SK-N-SH (cell line): ENCODE measurements at regions not wholly inside any gene's neighbourhood (a gene's known extent, or its start where the extent isn't known, plus 50 kb on each side); places are given as distances from the start of the nearest gene placed in this dataset.

Source experiments
- CTCF ChIA-PET: fragments of 300-600, 350-600 bp; formaldehyde crosslinking; extraction: SDS; loops from one replicate; lab custom pipeline; 2021; lab: Yijun Ruan, JAX
- POLR2A ChIA-PET: fragments of 350-600 bp; sonication (Branson Sonifier 250); formaldehyde crosslinking; extraction: SDS; loops from one replicate; lab custom pipeline; 2020; ENCODE audit warnings: antibody characterized with exemption, inconsistent platforms; lab: Yijun Ruan, JAX
- DNase-seq: peaks from one replicate; pipeline ENCODE4 v3.0.0; 2012
- H2AFZ ChIP-seq: fragments of 200-600 bp; sonication (generic); 2 replicates; pipeline ENCODE4 v1.8.1; 2016; ENCODE audit warnings: antibody characterized with exemption, mild to moderate bottlenecking, low read depth
- H3F3A ChIP-seq: fragments of 200-600 bp; sonication (generic); replicated peaks from 2 replicates; pipeline ENCODE3; 2016; ENCODE audit warnings: antibody characterized with exemption, mild to moderate bottlenecking; ENCODE audit not compliant: insufficient read depth
- H3K27ac ChIP-seq, 2 experiments: fragments of 200-500 bp in 1 of 2; fragments of 200-600 bp in 1 of 2; sonication (Bioruptor generic) in 1 of 2; sonication (generic), shearing (Covaris generic) in 1 of 2; 2 replicates each; pipeline versions ENCODE4 v1.5.1 to v1.6.1; 2014 to 2016; ENCODE audit warnings: low read depth in 2 of 2, inconsistent platforms in 1 of 2, low read length in 1 of 2, mild to moderate bottlenecking in 1 of 2, mixed read lengths in 1 of 2
- H3K27me3 ChIP-seq: fragments of 200-600 bp; sonication (generic), shearing (Covaris generic); 2 replicates; pipeline ENCODE4 v1.6.1; 2016; ENCODE audit warnings: mixed run types; ENCODE audit not compliant: insufficient read depth
- H3K36me3 ChIP-seq, 2 experiments: fragments of 200-500 bp in 1 of 2; fragments of 200-600 bp in 1 of 2; sonication (Bioruptor generic) in 1 of 2; sonication (generic) in 1 of 2; replicated peaks in 1 of 2; 2 replicates each; pipeline versions ENCODE3 to v1.5.1; 2014 to 2016; ENCODE audit warnings: low read length in 1 of 2, mild to moderate bottlenecking in 1 of 2; ENCODE audit not compliant: insufficient read depth in 2 of 2, control insufficient read depth in 1 of 2
- H3K4me1 ChIP-seq, 2 experiments: fragments of 200-500 bp in 1 of 2; fragments of 200-600 bp in 1 of 2; sonication (Bioruptor generic) in 1 of 2; sonication (generic), shearing (Covaris generic) in 1 of 2; 2 replicates each; pipeline versions ENCODE4 v1.5.1 to v1.6.1; 2014 to 2016; ENCODE audit warnings: low read depth in 1 of 2, low read length in 1 of 2, mixed run types in 1 of 2; ENCODE audit not compliant: insufficient read depth in 2 of 2, control insufficient read depth in 1 of 2
- H3K4me2 ChIP-seq: fragments of 200-600 bp; sonication (generic), shearing (Covaris generic); 2 replicates; pipeline ENCODE4 v1.6.1; 2017; ENCODE audit warnings: mixed run types
- H3K4me3 ChIP-seq, 2 experiments: fragments of 200-500 bp in 1 of 2; fragments of 200-600 bp in 1 of 2; sonication (Bioruptor generic) in 1 of 2; sonication (generic), shearing (Covaris generic) in 1 of 2; 2 replicates each; pipeline versions ENCODE4 v1.5.1 to v1.8.1; 2014 to 2016; ENCODE audit warnings: low read depth in 2 of 2, inconsistent platforms in 1 of 2, low read length in 1 of 2, mild to moderate bottlenecking in 1 of 2, mixed read lengths in 1 of 2, moderate library complexity in 1 of 2
- H3K79me2 ChIP-seq: fragments of 200-600 bp; sonication (generic); 2 replicates; pipeline ENCODE4 v1.8.1; 2017; ENCODE audit warnings: mild to moderate bottlenecking; ENCODE audit not compliant: insufficient read depth
- H3K9ac ChIP-seq: fragments of 200-600 bp; sonication (generic); 2 replicates; pipeline ENCODE4 v1.6.1; 2017; ENCODE audit warnings: mixed run types
- H3K9me2 ChIP-seq: fragments of 200-600 bp; sonication (generic); 2 replicates; pipeline ENCODE4 v1.6.1; 2017; ENCODE audit warnings: mixed run types
- H3K9me3 ChIP-seq: fragments of 200-600 bp; sonication (generic); 2 replicates; pipeline ENCODE4 v1.6.1; 2017; ENCODE audit warnings: mixed run types, mild to moderate bottlenecking, moderate library complexity
- H4K20me1 ChIP-seq: fragments of 200-600 bp; sonication (generic); 2 replicates; pipeline ENCODE4 v1.6.1; 2017; ENCODE audit warnings: mild to moderate bottlenecking, mixed run types; ENCODE audit not compliant: insufficient read depth
- CTCF ChIP-seq: fragments of 200-600 bp; sonication (generic); IDR thresholded peaks from 2 replicates; pipeline ENCODE4 v1.6.1; 2017; ENCODE audit warnings: antibody characterized with exemption, mild to moderate bottlenecking, moderate library complexity
- EP300 ChIP-seq, 2 experiments: IDR thresholded peaks; 2 replicates each; pipeline versions ENCODE4 v1.4.0 to v1.6.1; 2012; ENCODE audit warnings: borderline replicate concordance in 1 of 2, low read depth in 1 of 2, low read length in 1 of 2
- JUND ChIP-seq: IDR thresholded peaks from 2 replicates; pipeline ENCODE4 v1.4.0; 2012
- MXI1 ChIP-seq: IDR thresholded peaks from 2 replicates; pipeline ENCODE4 v1.6.1; 2012; ENCODE audit warnings: mild to moderate bottlenecking, low read depth, low read length, improper control_type of control experiment
- NFIC ChIP-seq: IDR thresholded peaks from 2 replicates; pipeline ENCODE4 v1.4.0; 2012; ENCODE audit warnings: borderline replicate concordance
- PBX3 ChIP-seq: IDR thresholded peaks from 2 replicates; pipeline ENCODE4; 2012
- REST ChIP-seq: IDR thresholded peaks from 2 replicates; pipeline ENCODE4 v1.6.1; 2012; ENCODE audit warnings: mild to moderate bottlenecking, low read depth, low read length, moderate library complexity
- RFX5 ChIP-seq: IDR thresholded peaks from 2 replicates; pipeline ENCODE4 v1.6.1; 2012; ENCODE audit warnings: mild to moderate bottlenecking, improper control_type of control experiment, low read length
- SIN3A ChIP-seq: IDR thresholded peaks from 2 replicates; pipeline ENCODE4 v1.6.1; 2012; ENCODE audit warnings: low read depth, mild to moderate bottlenecking, low read length, moderate library complexity, borderline replicate concordance
- TAF1 ChIP-seq: IDR thresholded peaks from 2 replicates; pipeline ENCODE4 v1.6.1; 2012; ENCODE audit warnings: low read depth, mild to moderate bottlenecking, low read length, moderate library complexity, borderline replicate concordance
- USF2 ChIP-seq: fragments of 150-350 bp; IDR thresholded peaks from 2 replicates; pipeline ENCODE4 v1.6.1; 2017; ENCODE audit warnings: antibody characterized with exemption, low read length, low read depth, borderline replicate concordance
- YY1 ChIP-seq: IDR thresholded peaks from 2 replicates; pipeline ENCODE4 v1.4.0; 2012; ENCODE audit warnings: low read depth, mild to moderate bottlenecking
- WGBS: methylation state at CpG from one replicate; pipeline ENCODE4 v1.1.6; 2017; ENCODE audit warnings: low lambda C conversion rate; 5-methylcytosine and 5-hydroxymethylcytosine counted together

GRCh38 chr5:125113328-125113727, 366.9 kb upstream of the ZNF608 start:
- TF ChIP-seq TAF1: no peak
- no peak for TF ChIP-seq SIN3A
- TF ChIP-seq JUND: no peak
- TF ChIP-seq RFX5: no peak
- no peak for TF ChIP-seq CTCF
- TF ChIP-seq EP300 (IDR thresholded peaks at IDR 0.05; ENCODE audit: borderline replicate concordance in 1 of 2, low read depth in 1 of 2, low read length in 1 of 2): no peak
- no peak for TF ChIP-seq YY1
- TF ChIP-seq NFIC: no peak
- no peak for TF ChIP-seq MXI1
- no peak for TF ChIP-seq PBX3
- TF ChIP-seq REST: no peak
- no peak for TF ChIP-seq USF2
- TF ChIP-seq, all 33 proteins: peak for 0
- H3K4me1 ChIP-seq: no peaks in the 10 kb centered on the region
- 81% methylated on average over 2 of the region's 2 CpGs for WGBS

More at GRCh38 chr5:125113328-125113727, 366.9 kb upstream of the ZNF608 start:
- Histone ChIP-seq H2AFZ (no peak overlapping the region), H3K27me3 (no peaks in the 10 kb centered on the region), H3F3A (no peaks in the 10 kb centered on the region), H3K4me3 (no peak overlapping the region), H3K9me2 (no peaks in the 10 kb centered on the region), H3K27ac (no peak overlapping the region), H4K20me1 (no peaks in the 10 kb centered on the region), H3K4me2 (no peak overlapping the region), H3K36me3 (no peaks in the 10 kb centered on the region), H3K79me2 (no peaks in the 10 kb centered on the region), H3K9ac (no peak overlapping the region), H3K9me3 (no peaks in the 10 kb centered on the region)
- DNase-seq: no peak
- ChIA-PET CTCF (interaction anchor here (1.0 kb wide), 1 partner anchor 13 kb away, joined by 3 read pairs; no protein-coding TSS in a partner anchor), POLR2A (no interaction called here)
